ENCODE measurements at regions not wholly inside any gene's neighbourhood (a gene's known extent, or its start where the extent isn't known, plus 50 kb on each side); places are given as distances from the start of the nearest gene placed in this dataset.
"Not testable (repeated sequence)": the region's sequence is repeated elsewhere in the genome, so short reads cannot be mapped to it uniquely, and the experiment has no call there.

- Histone ChIP-seq H3K4me3 (ENCODE audit: low read depth, low read length) (no peak overlapping the region), H3K27ac (ENCODE audit: low read depth) (no peak overlapping the region), H3K36me3 (ENCODE audit: insufficient read depth) (no peaks in the 10 kb centered on the region), H3K4me1 (ENCODE audit: insufficient read depth) (no peaks in the 10 kb centered on the region)
- DNase-seq (ENCODE audit: extremely low spot score), result no peak
- 56% methylated on average over 9 of the region's 9 CpGs for WGBS
Observed at GRCh38 chr14:106044949-106045596, 518.7 kb downstream of the TMEM121 start.

GRCh38 chr14:106051796-106052195 is 525.4 kb downstream of the TMEM121 start:
- no peaks in the 10 kb centered on the region for H3K4me1 ChIP-seq (ENCODE audit: insufficient read depth)
- DNase-seq (ENCODE audit: extremely low spot score), result no peak
- H3K36me3 ChIP-seq (ENCODE audit: insufficient read depth), result no peaks in the 10 kb centered on the region
- H3K4me3 ChIP-seq (ENCODE audit: low read depth, low read length), result no peak overlapping the region
- H3K27ac ChIP-seq (ENCODE audit: low read depth), result no peak overlapping the region
- 76% methylated on average over 2 of the region's 2 CpGs for WGBS

- no peak overlapping the region for H3K4me3 ChIP-seq (ENCODE audit: low read depth, low read length)
- no peak overlapping the region for H3K27ac ChIP-seq (ENCODE audit: low read depth)
- no peaks in the 10 kb centered on the region for H3K4me1 ChIP-seq (ENCODE audit: insufficient read depth)
- no peak for DNase-seq (ENCODE audit: extremely low spot score)
- 47% methylated on average over 6 of the region's 6 CpGs for WGBS
- no peaks in the 10 kb centered on the region for H3K36me3 ChIP-seq (ENCODE audit: insufficient read depth)
Observed at GRCh38 chr14:106055289-106055688, 528.9 kb downstream of the TMEM121 start.

- no peak for DNase-seq (ENCODE audit: extremely low spot score)
- H3K36me3 ChIP-seq (ENCODE audit: insufficient read depth), result no peaks in the 10 kb centered on the region
- H3K27ac ChIP-seq (ENCODE audit: low read depth), result no peak overlapping the region
- H3K4me3 ChIP-seq (ENCODE audit: low read depth, low read length), result no peak overlapping the region
- 53% methylated on average over 8 of the region's 8 CpGs for WGBS
- H3K4me1 ChIP-seq (ENCODE audit: insufficient read depth), result no peaks in the 10 kb centered on the region
Observed at GRCh38 chr14:106058342-106058741, 532.0 kb downstream of the TMEM121 start.

GRCh38 chr14:106060276-106060975 is 534.0 kb downstream of the TMEM121 start:
- DNase-seq (ENCODE audit: extremely low spot score), result no peak
- 57% methylated on average over 3 of the region's 3 CpGs for WGBS
- H3K36me3 ChIP-seq (ENCODE audit: insufficient read depth), result no peaks in the 10 kb centered on the region
- no peaks in the 10 kb centered on the region for H3K4me1 ChIP-seq (ENCODE audit: insufficient read depth)
- H3K27ac ChIP-seq (ENCODE audit: low read depth), result no peak overlapping the region
- H3K4me3 ChIP-seq (ENCODE audit: low read depth, low read length), result no peak overlapping the region

- not testable (repeated sequence) for H3K4me3 ChIP-seq (ENCODE audit: low read depth, low read length); DNase-seq (ENCODE audit: extremely low spot score); H3K36me3 ChIP-seq (ENCODE audit: insufficient read depth); H3K4me1 ChIP-seq (ENCODE audit: insufficient read depth); H3K27ac ChIP-seq (ENCODE audit: low read depth)
- 44% methylated on average over 12 of the region's 12 CpGs for WGBS
Observed at GRCh38 chr14:106061877-106062500, 535.6 kb downstream of the TMEM121 start.

- no peak overlapping the region for H3K4me3 ChIP-seq (ENCODE audit: low read depth, low read length)
- no peaks in the 10 kb centered on the region for H3K36me3 ChIP-seq (ENCODE audit: insufficient read depth)
- DNase-seq (ENCODE audit: extremely low spot score), result no peak
- no peaks in the 10 kb centered on the region for H3K4me1 ChIP-seq (ENCODE audit: insufficient read depth)
- no peak overlapping the region for H3K27ac ChIP-seq (ENCODE audit: low read depth)
- 57% methylated on average over 4 of the region's 4 CpGs for WGBS
Observed at GRCh38 chr14:106062502-106063272, 536.3 kb downstream of the TMEM121 start.

- no peak for DNase-seq (ENCODE audit: extremely low spot score)
- H3K27ac ChIP-seq (ENCODE audit: low read depth), result no peak overlapping the region
- WGBS, result 66% methylated on average over 2 of the region's 2 CpGs
- H3K36me3 ChIP-seq (ENCODE audit: insufficient read depth), result no peaks in the 10 kb centered on the region
- no peaks in the 10 kb centered on the region for H3K4me1 ChIP-seq (ENCODE audit: insufficient read depth)
- no peak overlapping the region for H3K4me3 ChIP-seq (ENCODE audit: low read depth, low read length)
Observed at GRCh38 chr14:106067935-106068334, 541.6 kb downstream of the TMEM121 start.

- Histone ChIP-seq H3K36me3 (ENCODE audit: insufficient read depth) (no peaks in the 10 kb centered on the region), H3K27ac (ENCODE audit: low read depth) (no peak overlapping the region), H3K4me3 (ENCODE audit: low read depth, low read length) (no peak overlapping the region), H3K4me1 (ENCODE audit: insufficient read depth) (no peaks in the 10 kb centered on the region)
- DNase-seq (ENCODE audit: extremely low spot score), result no peak
- WGBS, result 48% methylated on average over 3 of the region's 3 CpGs
Observed at GRCh38 chr14:106069804-106070625, 543.6 kb downstream of the TMEM121 start.

GRCh38 chr14:106080922-106081321 is 554.5 kb downstream of the TMEM121 start:
- WGBS, result no CpG with 5 or more reads among the region's 4 CpGs
- Histone ChIP-seq H3K27ac (ENCODE audit: low read depth) (no peak overlapping the region), H3K36me3 (ENCODE audit: insufficient read depth) (no peaks in the 10 kb centered on the region), H3K4me3 (ENCODE audit: low read depth, low read length) (no peak overlapping the region), H3K4me1 (ENCODE audit: insufficient read depth) (no peaks in the 10 kb centered on the region)
- no peak for DNase-seq (ENCODE audit: extremely low spot score)

- H3K4me1 ChIP-seq (ENCODE audit: insufficient read depth); H3K36me3 ChIP-seq (ENCODE audit: insufficient read depth); H3K27ac ChIP-seq (ENCODE audit: low read depth); DNase-seq (ENCODE audit: extremely low spot score); H3K4me3 ChIP-seq (ENCODE audit: low read depth, low read length): not testable (repeated sequence)
- WGBS, result 48% methylated on average over 3 of the region's 6 CpGs
Observed at GRCh38 chr14:106081721-106082120, 555.3 kb downstream of the TMEM121 start.

- H3K4me3 ChIP-seq (ENCODE audit: low read depth, low read length), result no peak overlapping the region
- no peaks in the 10 kb centered on the region for H3K4me1 ChIP-seq (ENCODE audit: insufficient read depth)
- WGBS, result no CpG with 5 or more reads among the region's 2 CpGs
- no peak overlapping the region for H3K27ac ChIP-seq (ENCODE audit: low read depth)
- no peaks in the 10 kb centered on the region for H3K36me3 ChIP-seq (ENCODE audit: insufficient read depth)
- no peak for DNase-seq (ENCODE audit: extremely low spot score)
Observed at GRCh38 chr14:106083082-106083481, 556.7 kb downstream of the TMEM121 start.

- no peaks in the 10 kb centered on the region for H3K36me3 ChIP-seq (ENCODE audit: insufficient read depth)
- DNase-seq (ENCODE audit: extremely low spot score), result no peak
- WGBS, result no CpG with 5 or more reads among the region's 8 CpGs
- no peak overlapping the region for H3K27ac ChIP-seq (ENCODE audit: low read depth)
- H3K4me3 ChIP-seq (ENCODE audit: low read depth, low read length), result no peak overlapping the region
- no peaks in the 10 kb centered on the region for H3K4me1 ChIP-seq (ENCODE audit: insufficient read depth)
Observed at GRCh38 chr14:106087837-106088236, 561.5 kb downstream of the TMEM121 start.

Measured in urinary bladder (tissue), 3 donors.